ENCODE measurements at regions not wholly inside any gene's neighbourhood (a gene's known extent, or its start where the extent isn't known, plus 50 kb on each side); places are given as distances from the start of the nearest gene placed in this dataset.
"Not testable (repeated sequence)": the region's sequence is repeated elsewhere in the genome, so short reads cannot be mapped to it uniquely, and the experiment has no call there.

DNA sequence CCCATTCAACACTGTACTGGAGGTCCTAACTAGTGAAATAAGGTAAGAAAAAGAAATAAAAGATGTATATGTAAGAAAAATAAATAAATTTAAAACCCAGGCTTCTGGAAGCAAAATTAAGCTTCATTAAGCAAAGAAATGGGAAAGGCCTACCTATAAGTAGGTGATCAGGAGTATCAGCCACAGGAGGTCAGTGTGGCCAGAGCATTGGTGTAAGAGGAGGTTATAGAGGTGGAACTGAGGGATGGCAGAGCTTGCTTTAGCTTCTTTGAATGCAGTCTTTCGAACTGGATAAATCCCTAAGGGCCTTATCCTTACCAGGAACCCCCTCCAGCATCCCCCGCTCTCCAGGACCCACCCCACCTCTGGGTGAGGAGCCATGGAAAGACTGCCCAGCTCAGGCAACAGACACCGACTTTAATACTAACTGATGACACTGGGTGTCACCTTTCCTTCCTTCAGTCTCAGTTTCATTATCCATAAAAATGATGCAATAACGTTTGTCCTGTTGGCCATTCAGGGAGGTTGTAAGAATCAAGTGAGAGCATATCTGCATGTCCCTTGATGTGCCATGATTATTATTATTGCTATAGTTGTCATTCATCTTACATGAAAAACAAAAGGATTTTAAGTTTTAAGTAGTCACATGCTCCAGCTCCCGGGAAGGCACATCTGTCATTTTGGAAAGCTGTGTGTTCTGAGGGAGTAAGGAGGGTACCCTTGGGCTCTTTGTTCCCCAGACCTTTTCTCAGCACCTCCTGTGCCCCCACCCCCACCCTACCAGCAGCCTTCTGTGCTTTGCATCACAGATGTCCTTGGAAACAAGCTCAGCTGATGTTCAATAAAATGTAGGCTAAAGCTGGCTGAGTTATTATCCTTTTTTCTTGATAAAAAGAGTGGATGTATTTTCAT is 50.8 kb upstream of the CTNNA1 start:
- in situ Hi-C loops (cut with HindIII; ENCODE audit: low pct_unique_long_range_greater_than_20kb, low sequenced_read_pairs) = no loop called here
- peak; percentile 17 for DNase-seq (ENCODE audit: low read depth, low spot score)

DNA sequence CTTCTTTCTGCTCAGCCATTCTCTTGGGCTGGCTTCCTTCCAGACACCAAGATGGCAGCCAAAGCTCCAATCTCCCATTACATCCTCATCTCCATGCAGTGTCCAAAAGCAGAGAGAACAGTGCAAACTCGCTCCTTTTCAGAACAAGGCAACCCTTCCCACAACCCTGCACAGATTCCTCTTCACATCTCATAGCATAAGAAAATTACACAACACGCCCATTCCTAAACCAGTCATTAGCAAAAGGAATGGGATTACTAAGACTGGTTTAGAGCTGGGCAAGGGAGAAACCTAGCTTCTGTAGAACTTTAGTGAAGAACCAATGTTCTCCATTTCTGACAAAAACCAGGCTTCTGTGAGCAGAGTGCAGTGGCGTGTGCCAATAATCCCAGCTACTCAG is 51.5 kb upstream of the CTNNA1 start:
- no peak for DNase-seq (ENCODE audit: low read depth, low spot score)
- in situ Hi-C loops (cut with HindIII; ENCODE audit: low pct_unique_long_range_greater_than_20kb, low sequenced_read_pairs) = no loop called here

DNA sequence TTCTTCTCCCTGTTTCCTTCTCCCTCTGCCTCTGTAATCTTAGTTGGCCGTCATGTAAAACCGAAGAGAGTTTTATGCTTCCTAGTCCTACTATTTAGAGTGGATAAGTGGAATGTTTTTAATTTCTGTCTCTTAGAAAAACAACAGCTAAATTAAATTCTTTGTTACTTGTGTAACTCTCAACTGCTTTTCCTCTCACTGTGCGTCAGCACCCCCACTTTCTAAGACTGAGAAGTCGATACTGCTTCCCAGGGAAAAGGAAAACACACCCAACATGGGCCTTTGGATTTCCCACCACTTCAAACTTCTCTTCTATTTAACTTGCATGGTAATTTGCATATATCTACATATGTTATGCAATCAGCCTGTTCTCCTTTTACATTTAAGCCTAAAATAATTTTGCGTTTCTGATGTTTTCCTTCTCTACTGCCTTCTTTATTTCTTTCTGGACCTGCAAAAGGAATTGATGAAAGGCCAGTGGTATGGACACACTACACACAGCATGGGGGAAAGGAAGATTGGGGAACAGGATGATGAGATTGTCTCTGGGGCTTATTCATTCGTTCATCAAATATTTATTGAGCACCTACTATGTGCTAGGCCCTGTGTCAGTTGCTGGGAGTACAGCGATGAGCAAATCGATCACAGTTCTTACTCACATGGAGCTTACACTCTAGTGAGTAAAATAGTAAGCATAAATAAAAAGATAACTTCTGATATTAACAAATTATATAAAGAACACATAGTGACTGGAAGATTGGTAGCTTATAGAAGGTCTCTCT is 52.5 kb upstream of the CTNNA1 start:
- in situ Hi-C loops (cut with HindIII; ENCODE audit: low pct_unique_long_range_greater_than_20kb, low sequenced_read_pairs) = no loop called here
- no peak for DNase-seq (ENCODE audit: low read depth, low spot score)

DNA sequence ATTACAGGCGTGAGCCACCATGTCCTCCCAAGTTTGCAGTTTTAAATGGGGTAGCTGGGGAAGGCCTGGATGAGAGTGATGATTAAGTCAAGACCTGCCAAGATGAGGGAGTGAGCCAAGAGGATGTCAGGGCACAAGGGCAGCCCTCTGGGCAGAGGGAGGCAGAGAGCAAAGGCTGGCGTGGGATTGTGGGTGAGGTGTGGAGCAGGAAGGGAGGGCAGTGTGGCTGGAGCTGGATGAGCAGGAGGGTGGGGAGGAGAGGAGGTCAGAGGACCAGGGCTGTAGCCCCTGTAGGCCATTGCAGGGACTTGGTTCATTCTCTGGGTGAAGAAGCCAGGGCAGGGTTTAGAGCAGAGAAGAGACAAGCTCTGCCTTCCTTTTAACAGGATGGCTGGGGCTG is 53.7 kb upstream of the CTNNA1 start:
- no peak for DNase-seq (ENCODE audit: low read depth, low spot score)
- in situ Hi-C loops (cut with HindIII; ENCODE audit: low pct_unique_long_range_greater_than_20kb, low sequenced_read_pairs) = no loop called here

DNA sequence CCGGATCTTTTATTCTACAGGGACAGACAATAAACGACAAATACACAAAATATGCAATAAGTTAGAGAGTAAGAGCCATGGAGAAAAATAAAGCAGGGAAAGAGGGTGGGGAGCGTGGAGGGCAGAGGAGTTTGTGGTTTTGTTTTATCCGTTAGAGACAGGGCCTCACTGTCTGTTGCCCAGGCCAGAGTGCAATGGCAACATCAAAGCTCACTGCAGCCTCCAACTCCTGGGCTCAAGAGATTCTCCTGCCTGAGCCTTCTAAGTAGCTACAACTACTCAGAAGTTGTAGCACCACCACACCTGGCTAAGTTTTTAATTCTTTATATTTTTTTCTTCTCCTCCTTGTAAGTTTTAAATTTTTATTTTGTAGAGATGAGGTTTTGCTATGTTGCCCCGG is 54.5 kb upstream of the CTNNA1 start:
- DNase-seq (ENCODE audit: low read depth, low spot score) = no peak
- in situ Hi-C loops (cut with HindIII; ENCODE audit: low pct_unique_long_range_greater_than_20kb, low sequenced_read_pairs) = no loop called here

DNA sequence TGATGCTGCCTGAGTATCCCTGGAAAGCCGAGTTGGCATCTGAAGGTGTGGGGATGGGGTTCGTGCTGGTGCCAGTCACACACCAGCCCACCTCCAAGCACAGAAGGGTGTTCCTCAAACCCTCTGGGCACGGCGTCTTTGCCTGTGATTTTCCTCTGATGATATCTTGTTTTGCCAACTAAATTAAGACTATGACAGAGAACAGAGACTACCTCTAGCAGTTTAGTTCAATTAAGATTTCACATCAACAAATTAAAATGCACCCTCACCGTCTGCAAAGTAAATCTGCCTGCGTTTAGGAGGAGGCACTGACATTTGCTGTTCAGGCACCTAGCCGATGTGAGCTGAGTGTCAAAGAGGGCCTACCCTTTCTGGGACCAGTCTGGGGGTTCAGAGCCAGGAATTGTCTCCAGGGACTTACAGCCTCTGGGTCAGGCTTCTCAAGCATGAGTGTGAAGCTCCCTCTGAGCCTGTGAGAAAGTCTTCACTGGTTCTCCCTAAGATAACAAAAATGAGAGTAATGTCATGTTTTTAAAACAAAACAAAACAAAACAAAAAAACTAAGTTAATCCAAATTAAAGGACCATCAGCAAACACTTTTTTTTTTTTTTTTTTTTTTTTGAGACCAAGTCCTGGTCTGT is 55.4 kb upstream of the CTNNA1 start:
- no peak for DNase-seq (ENCODE audit: low read depth, low spot score)
- in situ Hi-C loops (cut with HindIII; ENCODE audit: low pct_unique_long_range_greater_than_20kb, low sequenced_read_pairs) = no loop called here

DNA sequence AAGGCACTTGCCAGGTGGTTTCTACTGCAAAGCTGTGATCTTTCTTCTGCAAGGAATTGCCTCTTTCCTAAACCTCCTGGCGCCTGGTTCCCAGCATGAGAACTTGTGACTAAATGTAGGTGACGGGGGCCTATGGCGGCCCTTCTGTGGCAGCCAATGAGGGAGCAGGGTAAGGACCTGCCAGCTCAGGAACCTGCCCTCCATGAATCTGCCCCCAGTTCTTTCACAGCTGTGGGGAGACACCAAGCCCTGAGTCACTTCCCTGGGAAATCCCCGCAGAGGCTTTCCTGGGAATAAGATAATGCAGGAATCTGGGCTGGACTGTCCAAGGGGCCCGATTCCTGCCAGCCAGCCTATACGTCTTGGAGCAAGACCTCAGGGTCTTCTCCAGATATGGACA is 56.7 kb upstream of the CTNNA1 start:
- in situ Hi-C loops (cut with HindIII; ENCODE audit: low pct_unique_long_range_greater_than_20kb, low sequenced_read_pairs) = no loop called here
- DNase-seq (ENCODE audit: low read depth, low spot score) = no peak

DNA sequence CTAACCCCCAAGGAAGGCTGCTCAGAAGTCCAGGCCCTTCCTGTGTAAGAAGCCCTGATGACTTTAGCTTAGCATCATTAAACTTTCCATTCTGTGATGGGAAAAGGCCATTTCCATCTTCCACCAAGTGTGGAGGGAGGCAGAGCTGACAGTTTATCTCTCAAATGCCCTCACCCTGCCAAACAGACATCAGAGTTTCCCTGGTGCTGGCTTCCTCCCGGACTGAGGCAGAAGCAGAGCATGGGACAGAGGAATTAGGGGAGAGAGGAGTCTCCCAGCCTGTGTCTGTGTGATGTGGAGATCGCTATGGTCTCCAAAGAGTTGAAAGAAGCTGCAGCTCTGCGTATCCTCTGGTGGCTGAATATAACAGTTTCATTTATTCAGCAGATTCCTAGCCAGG is 57.4 kb upstream of the CTNNA1 start:
- no peak for DNase-seq (ENCODE audit: low read depth, low spot score)
- in situ Hi-C loops (cut with HindIII; ENCODE audit: low pct_unique_long_range_greater_than_20kb, low sequenced_read_pairs) = no loop called here

DNA sequence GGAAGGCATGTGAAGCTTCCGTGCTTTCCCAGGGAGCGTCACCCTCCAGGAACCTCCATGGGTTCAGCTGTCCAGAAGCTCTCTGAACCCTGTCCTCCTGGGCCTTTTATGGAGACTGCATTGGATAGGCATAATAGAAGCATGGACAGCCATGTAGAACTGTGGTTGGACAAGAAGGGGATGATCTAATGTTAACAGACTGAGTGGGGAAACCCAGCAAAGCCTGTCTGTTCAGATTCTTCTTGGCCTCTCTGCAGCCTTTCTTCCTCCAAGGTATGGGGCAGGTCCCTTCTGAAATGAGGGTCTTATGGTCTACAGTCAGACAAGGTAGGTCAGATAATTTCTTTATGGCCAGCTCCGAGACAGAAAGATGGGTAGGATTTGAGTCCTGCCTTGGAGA is 59.1 kb upstream of the CTNNA1 start:
- in situ Hi-C loops (cut with HindIII; ENCODE audit: low pct_unique_long_range_greater_than_20kb, low sequenced_read_pairs) = no loop called here
- DNase-seq (ENCODE audit: low read depth, low spot score) = no peak

DNA sequence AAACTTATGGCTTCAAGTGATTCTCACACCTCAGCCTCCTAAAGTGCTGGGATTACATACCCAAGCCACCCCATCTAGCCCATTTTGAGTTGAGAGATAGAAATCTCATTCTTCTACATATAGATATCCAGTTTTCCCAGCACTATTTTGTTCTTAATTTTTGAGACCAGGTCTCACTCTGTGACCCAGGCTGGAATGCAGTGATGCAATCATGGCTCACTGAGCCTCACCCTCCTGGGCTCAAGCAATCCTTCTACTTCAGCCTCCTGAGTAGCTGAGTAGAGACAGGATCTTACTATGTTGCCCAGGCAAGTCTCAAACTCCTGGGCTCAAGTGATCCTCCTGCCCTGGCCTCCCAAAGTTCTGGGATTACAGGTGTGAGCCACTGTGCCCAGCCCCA is 60.9 kb upstream of the CTNNA1 start:
- no peak for DNase-seq (ENCODE audit: low read depth, low spot score)
- in situ Hi-C loops (cut with HindIII; ENCODE audit: low pct_unique_long_range_greater_than_20kb, low sequenced_read_pairs) = no loop called here

DNA sequence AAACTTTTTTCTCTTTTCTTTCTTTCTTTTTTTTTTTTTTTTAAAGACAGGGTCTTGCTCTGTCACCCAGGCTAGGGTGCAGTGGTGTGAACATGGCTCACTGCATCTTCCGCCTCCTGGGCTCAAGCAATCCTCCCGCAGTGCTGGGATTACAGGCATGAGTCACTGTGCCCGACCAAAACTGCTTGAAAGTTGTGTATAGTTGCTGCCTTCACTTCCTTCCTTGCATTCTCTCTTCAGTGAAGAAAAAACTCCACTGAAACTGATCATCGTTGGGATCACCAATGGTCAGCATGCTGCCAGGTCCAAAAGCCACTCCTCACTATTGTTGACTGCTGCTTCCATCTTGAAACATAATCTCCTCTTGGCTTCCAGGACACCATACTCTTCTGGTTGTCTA is 66.6 kb upstream of the CTNNA1 start:
- in situ Hi-C loops (cut with HindIII; ENCODE audit: low pct_unique_long_range_greater_than_20kb, low sequenced_read_pairs) = no loop called here
- DNase-seq (ENCODE audit: low read depth, low spot score) = no peak

DNA sequence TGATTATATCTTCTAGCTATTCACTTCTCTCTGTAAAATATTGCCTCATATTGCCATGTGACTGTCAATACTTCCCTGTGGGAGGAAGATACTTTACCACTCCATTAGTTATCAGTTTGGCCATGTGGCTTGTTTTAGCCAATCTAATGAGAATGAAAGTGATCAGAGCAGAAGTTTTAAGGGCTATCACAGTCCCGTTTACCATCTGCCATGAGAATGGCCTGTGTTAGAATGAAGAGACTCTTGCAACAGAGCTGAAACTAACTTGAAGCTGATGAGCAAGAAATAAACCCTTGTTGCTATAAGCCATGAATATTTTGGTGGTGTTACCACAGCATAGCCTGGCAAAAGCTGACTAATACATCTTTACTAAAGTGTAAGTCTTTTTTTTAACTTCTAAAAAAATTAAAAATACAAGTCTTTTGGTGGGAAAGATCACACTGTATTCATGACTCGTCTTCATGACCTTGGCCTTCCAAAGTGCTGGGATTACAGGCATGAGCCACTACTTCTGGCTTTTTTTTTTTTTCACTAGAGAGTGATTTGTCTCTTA is 68.0 kb upstream of the CTNNA1 start:
- in situ Hi-C loops (cut with HindIII; ENCODE audit: low pct_unique_long_range_greater_than_20kb, low sequenced_read_pairs) = no loop called here
- DNase-seq (ENCODE audit: low read depth, low spot score) = no peak

DNA sequence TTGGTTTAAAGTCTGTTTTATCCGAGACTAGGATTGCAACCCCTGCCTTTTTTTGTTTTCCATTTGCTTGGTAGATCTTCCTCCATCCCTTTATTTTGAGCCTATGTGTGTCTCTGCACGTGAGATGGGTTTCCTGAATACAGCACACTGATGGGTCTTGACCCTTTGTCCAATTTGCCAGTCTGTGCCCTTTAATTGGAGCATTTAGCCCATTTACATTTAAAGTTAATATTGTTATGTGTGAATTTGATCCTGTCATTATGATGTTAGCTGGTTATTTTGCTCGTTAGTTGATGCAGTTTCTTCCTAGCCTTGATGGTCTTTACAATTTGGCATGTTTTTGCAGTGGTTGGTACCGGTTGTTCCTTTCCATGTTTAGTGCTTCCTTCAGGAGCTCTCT is 70.8 kb upstream of the CTNNA1 start:
- in situ Hi-C loops (cut with HindIII; ENCODE audit: low pct_unique_long_range_greater_than_20kb, low sequenced_read_pairs); DNase-seq (ENCODE audit: low read depth, low spot score): not testable (repeated sequence)

DNA sequence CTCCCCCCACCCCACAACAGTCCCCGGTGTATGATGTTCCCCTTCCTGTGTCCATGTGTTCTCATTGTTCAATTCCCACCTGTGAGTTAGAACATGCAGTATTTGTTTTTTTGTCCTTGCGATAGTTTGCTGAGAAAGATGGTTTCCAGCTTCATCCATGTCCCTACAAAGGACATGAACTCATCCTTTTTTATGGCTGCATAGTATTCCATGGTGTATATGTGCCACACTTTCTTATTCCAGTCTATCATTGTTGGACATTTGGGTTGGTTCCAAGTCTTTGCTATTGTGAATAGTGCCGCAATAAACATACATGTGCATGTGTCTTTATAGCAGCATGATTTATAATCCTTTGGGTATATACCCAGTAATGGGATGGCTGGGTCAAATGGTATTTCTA is 74.4 kb upstream of the CTNNA1 start:
- in situ Hi-C loops (cut with HindIII; ENCODE audit: low pct_unique_long_range_greater_than_20kb, low sequenced_read_pairs); DNase-seq (ENCODE audit: low read depth, low spot score): not testable (repeated sequence)

DNA sequence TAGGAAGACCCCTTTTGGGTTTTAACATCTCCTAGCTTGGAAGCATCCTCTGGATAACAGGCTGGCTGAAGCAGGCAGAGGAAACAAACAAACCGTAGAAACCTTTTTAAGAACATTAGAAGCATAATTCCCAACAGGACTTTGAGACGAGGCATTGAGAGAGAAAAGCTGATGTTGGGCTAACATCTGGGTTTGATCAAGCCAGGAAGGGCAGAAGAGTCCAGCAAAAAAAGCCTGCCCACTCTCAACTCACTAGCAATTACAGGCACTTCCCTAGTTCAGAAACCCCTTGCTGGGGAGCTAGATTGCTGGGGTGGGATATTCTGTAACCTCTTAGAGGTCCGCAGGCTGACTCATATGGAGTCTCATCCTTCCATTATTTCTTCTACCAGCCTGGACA is 75.4 kb upstream of the CTNNA1 start:
- no peak for DNase-seq (ENCODE audit: low read depth, low spot score)
- in situ Hi-C loops (cut with HindIII; ENCODE audit: low pct_unique_long_range_greater_than_20kb, low sequenced_read_pairs) = no loop called here

DNA sequence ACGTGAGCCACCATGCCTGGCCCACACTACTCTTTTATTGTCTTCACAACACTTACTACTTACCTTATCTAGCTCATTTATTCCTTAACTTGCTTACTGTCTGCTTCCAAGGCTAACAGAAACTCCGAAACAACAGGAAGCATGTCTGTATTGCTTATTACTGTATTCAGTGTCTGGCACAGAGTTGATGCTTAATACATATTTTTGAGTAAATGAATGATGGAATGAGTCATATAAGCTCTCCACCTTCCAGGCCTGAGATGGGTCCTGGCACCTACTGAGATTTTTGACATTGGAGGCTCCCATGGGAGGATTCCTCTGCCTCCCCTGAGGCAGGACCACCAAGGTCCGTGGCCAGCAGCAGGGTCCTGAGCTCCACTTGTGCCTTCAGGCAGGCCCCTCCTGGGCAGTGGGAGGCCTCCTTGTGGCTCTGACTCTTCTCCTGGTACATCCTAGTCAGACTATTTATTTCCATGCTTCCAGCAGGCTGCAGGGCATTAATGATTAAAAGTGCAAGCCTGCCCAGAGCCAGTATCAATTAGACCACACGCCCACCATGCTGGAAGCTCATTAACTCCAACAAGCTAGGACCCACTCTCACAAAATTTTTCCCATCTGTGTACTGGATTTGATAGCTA is 76.5 kb upstream of the CTNNA1 start:
- no peak for DNase-seq (ENCODE audit: low read depth, low spot score)
- in situ Hi-C loops (cut with HindIII; ENCODE audit: low pct_unique_long_range_greater_than_20kb, low sequenced_read_pairs) = no loop called here

DNA sequence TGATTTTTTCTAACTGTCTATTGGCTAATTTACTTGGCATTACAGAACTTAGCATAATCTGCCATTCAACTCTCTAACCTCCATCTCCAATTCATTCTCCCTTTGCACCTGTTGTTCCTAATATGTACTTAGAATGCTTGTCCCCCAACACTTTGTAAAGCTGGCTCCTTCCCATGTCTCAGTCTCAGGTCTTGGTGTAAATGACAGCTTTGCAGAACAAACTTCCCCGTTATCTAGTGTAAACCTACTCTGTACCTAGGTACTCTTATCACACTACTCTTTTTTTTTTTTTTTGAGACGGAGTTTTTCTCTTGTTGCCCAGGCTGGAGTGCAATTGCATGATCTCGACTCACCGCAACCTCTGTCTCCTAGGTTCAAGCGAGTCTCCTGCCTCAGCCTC is 77.2 kb upstream of the CTNNA1 start:
- no peak for DNase-seq (ENCODE audit: low read depth, low spot score)
- in situ Hi-C loops (cut with HindIII; ENCODE audit: low pct_unique_long_range_greater_than_20kb, low sequenced_read_pairs) = no loop called here
